ENCODE measurements at regions not wholly inside any gene's neighbourhood (a gene's known extent, or its start where the extent isn't known, plus 50 kb on each side); places are given as distances from the start of the nearest gene placed in this dataset.

DNA sequence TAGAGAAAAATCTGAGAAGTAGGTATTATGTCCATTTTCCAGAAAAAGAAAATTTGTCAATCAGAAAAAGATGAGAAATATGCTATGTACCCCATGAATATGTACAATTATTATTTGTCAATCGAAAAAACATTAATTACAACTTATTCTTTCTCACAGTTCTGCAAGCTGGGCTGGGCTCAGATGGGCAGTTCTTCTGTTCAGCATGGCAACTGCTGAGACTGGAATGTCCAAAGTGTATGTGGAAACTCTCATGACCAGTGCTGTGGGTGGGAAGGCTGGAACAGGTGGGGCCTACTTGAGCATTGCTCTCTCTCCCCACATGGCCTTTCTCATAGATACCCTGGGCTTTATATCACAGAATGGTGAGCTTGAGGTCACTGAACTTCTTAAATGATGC, 450.3 kb upstream of the TBX3 start:
- intact Hi-C loops (cut with DNase I), result no loop called here
- no peak for DNase-seq (ENCODE audit: low spot score)

DNA sequence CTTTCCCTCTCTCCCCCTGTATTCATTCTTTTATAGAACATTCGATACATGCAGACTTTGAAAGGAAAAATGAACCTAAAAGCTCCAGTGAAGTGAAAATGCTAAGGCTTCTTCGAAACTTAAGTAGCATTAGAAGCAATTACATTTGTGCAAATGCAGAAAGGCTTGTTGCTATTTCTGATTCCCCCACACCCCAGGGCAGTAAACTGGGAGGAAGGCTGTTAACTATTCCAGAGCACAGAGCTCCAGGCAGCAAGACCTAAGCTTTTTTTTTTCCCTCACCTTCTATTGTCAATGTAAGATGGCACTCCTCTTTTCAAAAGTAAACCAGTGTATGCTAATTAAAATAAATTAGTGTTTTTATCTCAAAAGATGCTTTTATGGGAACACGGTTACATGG, 448.9 kb upstream of the TBX3 start:
- intact Hi-C loops (cut with DNase I), result no loop called here

DNA sequence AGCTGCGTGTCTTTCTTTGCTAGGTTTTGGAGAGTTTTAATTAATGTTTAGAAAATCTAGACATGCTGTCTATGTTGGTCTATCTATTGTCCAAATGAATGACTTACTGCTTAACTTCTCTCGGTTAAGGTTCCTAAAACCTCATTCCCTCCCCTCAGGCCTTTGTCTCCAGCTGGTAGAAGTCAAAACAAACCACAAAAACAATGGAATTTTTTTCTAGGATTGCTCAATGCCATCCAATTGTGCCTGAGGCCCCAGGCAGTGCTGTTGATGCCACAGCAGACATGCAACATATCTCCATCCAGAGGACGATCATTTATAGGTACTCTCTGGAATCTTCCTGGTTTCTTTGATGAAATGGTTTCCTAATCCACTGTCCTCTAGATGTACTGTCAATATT, 448.2 kb upstream of the TBX3 start:
- intact Hi-C loops (cut with DNase I), result no loop called here
- no peak for DNase-seq (ENCODE audit: low spot score)

More for the DNA sequence above, 448.9 kb upstream of the TBX3 start:
- DNase-seq (ENCODE audit: low spot score), result no peak

DNA sequence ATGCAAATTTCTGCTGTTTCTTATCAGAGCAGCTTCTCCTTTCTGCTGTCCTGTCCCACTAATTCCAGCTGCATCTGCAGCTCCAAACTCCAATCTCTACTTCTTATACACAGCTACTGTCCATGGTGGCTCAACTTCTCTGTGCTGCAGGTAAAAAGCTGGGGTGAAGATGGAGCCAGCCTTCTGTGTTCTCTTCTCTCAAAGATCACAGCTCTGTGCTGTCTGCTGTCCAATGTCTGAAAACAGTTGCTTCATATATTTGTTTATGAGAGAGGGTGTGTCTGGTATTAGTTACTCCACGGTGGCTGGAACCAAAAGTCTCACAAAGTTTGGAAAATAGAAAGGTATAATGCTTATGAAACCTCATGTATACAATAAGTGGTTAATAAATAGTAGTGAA, 445.8 kb upstream of the TBX3 start:
- DNase-seq (ENCODE audit: low spot score), result no peak
- intact Hi-C loops (cut with DNase I), result no loop called here

DNA sequence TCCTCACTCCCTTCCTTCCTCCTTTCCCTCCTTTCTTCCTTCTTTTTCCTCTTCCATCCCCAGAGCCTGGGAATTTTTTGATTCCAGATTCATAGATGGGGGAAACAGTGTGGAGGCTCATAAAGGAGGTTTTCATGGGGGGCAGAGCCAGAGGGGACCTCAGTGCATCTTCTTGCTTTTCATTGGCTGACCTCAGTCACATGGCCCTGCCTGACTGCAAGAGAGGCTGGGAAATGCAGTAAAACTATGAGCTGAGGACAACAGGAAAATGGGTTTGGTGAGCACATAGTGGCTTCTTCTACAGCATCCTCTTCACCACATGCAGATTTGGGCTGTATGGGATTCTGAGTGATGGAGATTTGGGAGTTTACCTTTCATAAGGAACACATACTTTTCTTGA, 437.1 kb upstream of the TBX3 start:
- intact Hi-C loops (cut with DNase I), result no loop called here
- DNase-seq (ENCODE audit: low spot score), result no peak

DNA sequence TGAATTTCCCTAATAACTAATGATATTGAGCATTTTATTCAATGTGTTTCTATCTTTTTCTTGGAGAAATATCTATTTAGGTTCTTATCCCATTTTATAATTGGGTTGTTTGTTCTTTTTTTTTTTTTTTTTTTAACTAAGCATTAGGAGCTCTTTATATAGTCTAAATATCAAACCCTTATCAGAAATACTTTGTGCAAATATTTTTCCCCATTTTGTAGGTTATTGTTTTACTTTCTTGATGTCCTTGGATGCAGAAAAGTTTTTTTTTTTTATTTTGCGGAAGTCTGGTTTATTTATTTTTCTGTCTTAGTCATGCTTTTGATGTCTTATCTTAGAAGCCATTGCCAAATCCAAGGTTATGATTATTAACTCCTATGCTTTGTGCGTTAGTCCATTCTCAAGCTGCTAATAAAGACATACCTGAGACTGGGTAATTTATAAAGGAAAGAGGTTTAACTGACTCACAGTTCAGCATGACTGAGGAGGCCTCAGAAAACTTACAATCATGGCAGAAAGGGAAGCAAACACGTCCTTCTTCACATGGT, 434.3 kb upstream of the TBX3 start:
- no peak for DNase-seq (ENCODE audit: low spot score)
- intact Hi-C loops (cut with DNase I), result no loop called here

DNA sequence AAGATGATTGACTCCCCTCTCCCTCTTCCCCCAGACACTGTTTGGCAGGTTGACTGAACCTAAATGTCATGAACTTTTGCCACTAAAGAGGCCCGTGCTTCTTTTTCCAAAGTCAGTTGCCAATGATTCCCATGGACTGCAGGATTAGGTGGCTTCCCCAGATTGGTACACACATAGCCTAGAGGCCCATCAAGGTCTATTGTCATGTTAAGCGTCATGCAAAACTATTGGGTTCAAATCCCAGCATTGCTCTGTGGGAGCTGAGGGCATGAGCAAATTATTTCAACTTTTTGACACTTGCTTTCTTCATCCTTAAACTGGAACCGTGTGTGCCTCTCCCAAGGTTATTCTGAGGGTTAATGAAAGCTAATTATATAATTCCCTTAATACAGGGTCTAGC, 430.2 kb upstream of the TBX3 start:
- intact Hi-C loops (cut with DNase I), result no loop called here

DNA sequence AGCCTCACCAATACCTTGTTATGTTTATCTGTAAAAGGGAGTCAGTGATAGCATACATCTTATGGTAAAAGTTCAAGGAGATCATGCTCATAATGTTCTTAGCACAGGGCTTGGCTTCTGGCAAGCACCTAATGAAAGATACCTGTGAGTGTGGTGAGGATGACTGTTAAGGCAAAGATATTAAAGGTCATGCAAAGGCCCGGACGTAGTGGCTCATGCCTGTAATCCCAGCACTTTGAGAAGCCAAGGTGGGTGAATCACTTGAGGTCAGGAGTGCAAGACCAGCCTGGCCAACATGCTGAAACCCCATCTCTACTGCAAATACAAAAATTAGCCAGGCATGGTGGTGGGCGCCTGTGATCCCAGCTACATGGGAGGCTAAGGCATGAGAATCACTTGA, 425.9 kb upstream of the TBX3 start:
- no peak for DNase-seq (ENCODE audit: low spot score)
- intact Hi-C loops (cut with DNase I), result no loop called here

More for the DNA sequence above, 430.2 kb upstream of the TBX3 start:
- DNase-seq (ENCODE audit: low spot score), result no peak

DNA sequence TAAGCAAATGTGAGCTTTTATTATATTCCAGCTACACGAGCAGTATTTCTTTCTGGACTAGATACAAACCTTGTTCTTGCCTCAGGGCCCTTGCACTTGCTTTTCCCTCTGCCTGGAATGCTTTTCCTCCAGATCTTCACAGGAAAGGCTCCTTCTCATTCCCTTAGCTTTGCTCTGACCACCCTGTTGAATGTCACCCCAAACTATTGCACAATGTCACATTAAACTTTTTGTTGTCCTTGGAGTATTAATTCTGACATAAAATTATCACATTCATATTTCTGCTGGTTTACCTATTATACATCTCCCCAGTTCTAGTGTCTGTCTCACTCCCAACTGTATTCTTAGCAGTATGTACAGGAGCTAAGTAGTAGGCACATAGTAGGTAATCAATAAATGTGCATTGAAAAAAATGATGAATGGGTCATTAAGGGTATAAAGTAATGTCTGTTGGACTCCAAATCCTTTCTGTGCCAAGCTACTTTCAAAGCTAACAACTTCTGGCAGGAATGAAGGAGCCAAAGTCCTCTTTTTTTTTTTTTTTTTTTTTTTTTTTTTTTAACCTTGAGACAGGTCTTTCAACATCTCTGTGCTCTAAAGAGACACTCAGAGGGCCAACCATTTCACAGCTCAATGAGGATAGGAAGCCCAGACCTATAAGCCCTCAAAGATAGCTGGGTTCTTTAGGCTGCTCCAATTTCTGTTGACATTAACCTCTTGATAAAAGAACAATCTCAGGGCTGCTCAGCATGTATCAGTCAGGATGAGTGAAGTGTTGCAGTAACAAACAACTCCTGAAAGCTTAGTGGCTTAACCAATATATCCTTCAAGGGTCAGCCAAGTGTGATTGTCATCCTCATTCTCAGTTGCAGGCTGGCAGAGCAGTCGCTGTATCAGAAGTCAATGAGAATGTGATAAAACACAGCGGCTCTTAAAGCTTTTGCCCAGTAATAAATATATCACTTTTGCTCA, 424.4 kb upstream of the TBX3 start:
- no peak for DNase-seq (ENCODE audit: low spot score)
- intact Hi-C loops (cut with DNase I), result no loop called here

DNA sequence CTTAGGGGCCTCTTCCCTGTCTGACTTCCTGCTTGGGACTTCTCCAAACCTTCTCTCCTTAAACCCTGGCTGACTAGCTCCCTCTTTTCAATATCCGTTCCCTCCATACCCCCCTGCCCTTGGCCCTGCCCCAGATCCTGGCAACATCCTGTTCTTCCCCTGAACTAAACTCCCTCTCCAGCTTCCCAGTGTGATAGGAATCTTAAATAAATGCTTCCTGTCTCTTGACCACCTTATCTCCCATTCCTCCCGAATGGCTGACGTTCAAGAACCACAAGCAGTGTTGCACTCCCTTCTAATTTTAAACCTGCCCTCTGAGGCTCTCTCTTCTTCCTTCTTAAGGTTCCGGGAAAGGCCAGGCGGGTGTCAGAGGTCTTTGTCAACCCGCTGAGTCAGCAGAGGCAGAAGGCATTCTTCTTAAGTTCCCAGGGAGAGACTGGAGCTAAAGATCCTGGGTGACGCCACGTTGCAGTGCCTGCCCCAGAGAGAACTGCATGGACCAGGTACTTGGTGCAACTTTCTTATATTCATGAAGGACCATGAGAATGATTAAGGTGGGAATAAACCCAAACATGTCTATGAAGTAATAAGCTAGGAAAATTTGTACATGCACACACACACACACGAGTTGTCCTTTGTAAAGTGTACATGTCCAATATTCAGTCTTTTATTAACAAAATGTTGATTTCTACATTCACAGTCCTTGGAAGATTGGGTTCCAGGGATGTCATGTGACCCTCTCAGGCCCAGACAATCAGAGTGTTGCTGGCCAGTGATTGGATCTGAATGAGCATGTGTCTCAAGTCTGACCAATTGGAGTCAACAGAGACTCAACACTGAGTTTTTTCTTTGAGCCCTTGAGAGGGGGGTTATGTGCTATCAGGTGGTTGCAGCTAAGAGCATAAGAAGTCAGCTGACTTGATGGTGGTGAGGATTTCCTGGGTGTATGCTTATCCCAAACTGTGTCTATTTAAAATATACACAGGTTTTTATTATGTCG, 420.2 kb upstream of the TBX3 start:
- intact Hi-C loops (cut with DNase I), result no loop called here

DNA sequence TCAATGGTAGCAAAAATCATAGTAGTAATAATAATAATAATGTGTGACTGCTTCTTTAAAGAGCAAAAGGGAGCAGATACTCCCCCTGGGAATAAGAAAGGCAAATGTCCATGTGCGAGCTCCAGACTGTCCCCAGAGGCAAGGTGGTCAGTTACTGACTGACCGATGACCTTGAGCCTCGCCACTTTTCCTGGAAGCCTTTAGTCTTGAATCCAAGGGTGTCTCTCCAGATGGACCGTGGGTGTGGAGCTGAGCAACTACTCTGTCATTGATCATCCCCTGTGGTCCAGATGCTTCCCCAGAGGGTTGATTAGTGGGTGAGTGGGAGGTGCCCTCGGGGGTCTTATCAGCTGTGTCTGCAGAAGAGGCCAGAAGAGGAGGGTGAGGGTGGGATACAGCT, 418.5 kb upstream of the TBX3 start:
- intact Hi-C loops (cut with DNase I), result no loop called here
- DNase-seq (ENCODE audit: low spot score), result no peak

More for the DNA sequence above, 420.2 kb upstream of the TBX3 start:
- DNase-seq (ENCODE audit: low spot score), result no peak

DNA sequence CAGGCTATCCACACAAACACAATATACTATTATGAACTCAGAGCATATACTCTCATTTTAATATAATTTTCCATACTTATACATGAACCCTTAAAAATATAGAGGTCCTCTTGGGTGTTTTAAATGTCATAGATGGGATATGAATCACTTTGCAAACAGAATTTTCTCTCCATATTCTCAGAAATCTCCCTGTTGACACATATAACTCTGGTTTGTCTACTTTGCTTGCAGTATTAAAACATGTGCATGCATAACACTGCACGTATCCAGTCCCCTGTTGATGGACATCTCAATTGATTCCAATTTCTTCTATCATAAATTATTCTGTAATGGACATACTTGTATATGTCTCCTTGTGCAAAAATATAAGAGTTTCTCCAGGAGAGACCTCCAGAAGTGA, 417.5 kb upstream of the TBX3 start:
- DNase-seq (ENCODE audit: low spot score), result no peak
- intact Hi-C loops (cut with DNase I), result no loop called here

DNA sequence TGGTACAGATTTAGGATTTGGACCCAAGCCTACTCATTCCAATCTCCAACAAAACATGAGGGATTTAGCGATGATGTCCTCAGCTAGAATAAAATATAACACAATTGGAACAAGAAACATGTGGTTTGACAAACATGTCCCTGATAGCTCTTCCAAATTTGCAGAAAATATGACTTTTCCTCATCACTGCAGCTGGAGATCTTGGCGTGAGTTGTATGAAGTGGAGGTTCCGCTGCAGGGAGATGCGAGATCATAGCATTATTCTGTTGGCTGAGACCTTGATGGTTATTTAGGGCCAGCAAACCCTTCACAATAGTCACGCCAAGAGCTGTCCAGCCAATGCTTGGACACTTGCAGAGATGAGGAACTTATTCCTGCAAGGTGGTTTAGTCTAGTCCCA, 413.4 kb upstream of the TBX3 start:
- intact Hi-C loops (cut with DNase I), result no loop called here
- DNase-seq (ENCODE audit: low spot score), result no peak

DNA sequence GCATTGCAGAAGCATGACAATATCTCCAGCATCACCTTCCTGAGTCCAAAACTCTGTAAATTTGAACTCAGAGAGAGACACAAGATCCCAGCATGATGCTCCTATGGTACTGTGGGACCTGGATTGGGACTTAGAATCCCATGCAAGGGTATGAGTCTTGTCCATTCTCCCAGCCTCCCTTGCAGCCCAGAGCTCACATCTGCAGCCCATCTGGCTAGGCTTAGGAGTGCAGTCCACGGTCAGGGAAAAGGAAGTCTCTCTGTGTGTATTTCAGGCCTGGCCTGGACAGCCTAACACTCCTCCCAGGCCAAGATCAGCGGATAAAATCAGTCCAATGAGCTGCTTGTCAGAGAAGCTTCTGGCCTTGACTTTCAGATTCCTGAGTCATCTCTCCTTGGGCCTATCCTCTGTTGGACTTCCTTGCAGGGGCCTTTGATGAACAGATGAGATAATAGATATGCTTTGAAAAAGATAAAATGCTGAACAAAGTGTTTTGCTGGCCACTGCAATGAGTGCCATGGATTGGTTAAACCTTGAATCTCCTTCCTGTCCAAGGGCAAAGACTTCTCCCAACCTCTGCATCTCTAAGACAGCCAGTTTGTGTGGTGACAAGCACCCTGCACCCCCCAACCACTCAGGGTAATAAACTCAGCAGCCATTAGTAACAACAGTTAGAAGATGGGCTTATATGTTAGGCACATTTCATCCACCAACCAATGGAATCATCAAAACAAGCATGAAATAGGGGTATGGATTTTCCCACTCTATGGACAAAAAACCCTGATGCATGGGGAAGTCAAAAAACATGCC, 412.8 kb upstream of the TBX3 start:
- no peak for DNase-seq (ENCODE audit: low spot score)
- intact Hi-C loops (cut with DNase I), result no loop called here

DNA sequence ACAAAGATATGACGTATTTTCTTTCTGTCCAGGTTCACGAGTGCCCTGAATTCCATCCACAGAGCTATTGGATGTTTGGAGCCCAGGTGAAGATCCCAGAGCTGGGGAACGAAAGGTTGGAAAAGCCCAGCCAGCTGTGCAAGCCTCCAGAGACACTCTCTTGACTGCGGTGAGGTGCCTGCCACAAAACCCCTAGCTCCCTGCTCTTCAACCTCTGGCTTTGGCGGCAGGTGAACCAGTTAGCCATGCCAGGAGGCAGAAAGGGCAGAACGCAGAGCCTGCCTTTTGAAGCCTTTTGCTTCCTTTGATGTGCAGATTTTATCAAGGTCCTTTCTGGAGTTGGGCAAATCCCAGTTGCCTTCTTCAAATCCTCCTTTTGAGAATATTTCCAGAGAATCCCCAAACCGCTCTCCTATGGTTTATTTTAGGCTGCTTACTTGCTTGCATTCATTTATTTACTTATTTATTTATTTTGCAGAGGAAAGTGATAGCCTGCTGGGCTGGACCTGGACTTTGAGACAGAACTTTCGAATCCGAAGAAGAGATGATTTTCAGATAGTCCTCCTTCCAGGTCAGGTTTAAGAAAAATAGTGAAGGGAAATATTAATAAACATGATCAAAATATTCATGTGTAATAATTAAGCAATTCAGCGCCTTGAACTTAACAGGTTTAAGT, 411.2 kb upstream of the TBX3 start:
- intact Hi-C loops (cut with DNase I), result no loop called here
- DNase-seq (ENCODE audit: low spot score), result no peak

DNA sequence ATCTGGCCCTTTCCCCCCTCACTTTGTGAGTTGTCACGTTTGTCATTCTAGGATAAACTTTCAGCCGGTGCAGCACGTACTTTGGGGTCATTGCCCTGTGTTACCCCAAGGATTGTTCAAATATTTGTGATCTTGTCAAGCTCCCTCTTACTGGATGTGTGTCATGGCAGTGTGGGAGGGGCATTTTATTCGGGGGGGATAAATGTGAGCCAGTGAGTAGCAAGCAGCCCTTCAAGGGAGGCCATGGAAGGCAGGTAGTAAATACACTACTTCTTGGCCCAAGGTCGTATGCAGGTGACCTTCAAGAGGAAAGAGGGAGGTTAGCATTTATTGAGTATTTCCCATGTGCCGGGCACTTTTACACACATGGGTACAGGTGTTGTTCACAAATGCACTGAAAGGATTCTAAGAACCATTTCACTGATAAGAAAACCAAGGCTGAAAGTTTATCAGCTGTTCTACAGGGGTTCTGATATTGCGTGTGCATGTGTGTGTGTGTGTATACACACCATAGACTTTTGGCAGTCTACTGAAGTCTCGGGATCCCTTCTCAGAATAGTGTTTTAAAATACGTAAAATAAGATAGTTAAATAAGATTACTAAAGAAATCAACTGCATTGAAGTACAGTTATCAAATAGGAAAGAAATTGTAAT, 410.3 kb upstream of the TBX3 start:
- DNase-seq (ENCODE audit: low spot score), result no peak
- intact Hi-C loops (cut with DNase I), result no loop called here

DNA sequence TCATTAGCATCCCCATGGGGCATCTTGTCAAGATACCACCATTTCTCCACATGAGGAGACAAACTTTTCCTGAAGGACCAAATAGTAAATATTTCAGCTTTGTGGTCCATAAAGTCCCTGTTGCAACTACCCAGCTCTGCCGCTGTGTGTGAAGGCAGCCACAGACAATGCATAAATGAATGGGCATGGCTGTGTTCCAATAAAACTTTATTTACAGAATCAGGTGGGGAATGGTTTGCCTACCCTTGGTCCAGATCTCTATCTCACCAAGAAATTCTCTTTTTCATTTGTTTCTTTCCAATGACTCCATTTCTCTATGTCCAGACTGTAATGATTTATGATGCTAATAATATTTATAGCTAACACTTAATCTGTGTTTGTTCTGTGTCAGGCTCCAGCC, 409.3 kb upstream of the TBX3 start:
- intact Hi-C loops (cut with DNase I), result no loop called here

DNA sequence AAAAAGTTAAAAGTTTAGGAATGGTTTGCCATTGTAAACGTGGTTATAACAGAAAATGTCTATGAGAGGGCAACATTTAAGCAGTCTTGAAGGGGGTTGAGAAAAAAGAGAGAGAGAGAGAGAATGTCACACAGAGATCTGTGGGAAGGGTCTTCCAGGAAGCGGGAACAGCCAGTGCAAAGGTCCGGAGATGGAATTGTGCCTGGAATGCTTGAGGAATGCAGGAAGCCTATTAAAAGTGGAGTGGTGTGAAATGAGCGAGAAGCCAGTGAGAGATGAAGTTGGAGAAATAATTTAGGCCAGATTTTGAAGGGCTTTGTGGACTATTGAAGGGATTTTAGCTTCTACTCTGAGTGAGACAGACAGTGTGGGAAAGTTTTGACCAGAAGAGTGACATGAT, 406.8 kb upstream of the TBX3 start:
- no peak for DNase-seq (ENCODE audit: low spot score)
- intact Hi-C loops (cut with DNase I), result no loop called here

More for the DNA sequence above, 409.3 kb upstream of the TBX3 start:
- DNase-seq (ENCODE audit: low spot score), result no peak
